ENCODE measurements at regions not wholly inside any gene's neighbourhood (a gene's known extent, or its start where the extent isn't known, plus 50 kb on each side); places are given as distances from the start of the nearest gene placed in this dataset.
"Not testable (repeated sequence)": the region's sequence is repeated elsewhere in the genome, so short reads cannot be mapped to it uniquely, and the experiment has no call there.

- no peak for DNase-seq
Observed at GRCh38 chr4:64967286-64967685, 558.0 kb upstream of the TECRL start.

DNA sequence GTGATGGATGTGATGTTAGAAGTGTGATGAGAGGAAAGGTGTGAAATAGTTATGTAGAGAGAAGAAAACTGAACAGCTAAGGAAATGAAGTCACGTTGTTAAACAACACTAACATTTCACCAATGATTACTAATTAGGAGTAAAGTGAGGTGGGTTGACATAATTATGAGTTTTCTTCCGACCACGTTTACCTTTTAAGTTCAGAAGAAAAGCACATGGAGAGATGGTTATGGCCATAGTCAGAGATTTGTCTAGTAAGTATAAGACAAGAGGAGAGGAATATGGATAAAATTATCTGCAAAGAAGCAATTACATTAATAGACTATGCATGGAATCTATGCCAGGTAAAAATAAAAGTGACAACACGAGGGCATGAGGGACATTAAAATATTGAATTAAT is 551.3 kb upstream of the TECRL start:
- no peak for DNase-seq

DNA sequence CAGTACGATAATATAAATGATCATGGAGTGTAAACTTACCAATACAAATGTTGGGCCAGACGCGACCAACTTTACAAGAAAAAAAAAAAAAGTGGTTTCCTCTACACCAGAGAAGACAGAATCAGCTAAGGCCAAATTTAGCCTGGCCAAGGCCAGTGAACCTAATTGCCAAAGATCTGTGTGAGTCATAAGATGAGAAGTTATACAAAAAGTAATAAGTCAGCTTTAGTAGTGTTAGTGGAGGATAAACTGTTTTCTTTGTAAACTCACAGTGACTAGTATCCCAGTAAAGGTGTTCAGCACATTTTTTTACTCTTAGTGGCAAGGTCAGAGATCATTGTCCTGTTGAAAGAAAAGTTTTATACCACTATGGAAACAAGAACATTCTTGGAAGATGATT is 531.4 kb upstream of the TECRL start:
- DNase-seq: no peak

- no peak for DNase-seq
Observed at GRCh38 chr4:64935469-64936001, 526.3 kb upstream of the TECRL start.

DNA sequence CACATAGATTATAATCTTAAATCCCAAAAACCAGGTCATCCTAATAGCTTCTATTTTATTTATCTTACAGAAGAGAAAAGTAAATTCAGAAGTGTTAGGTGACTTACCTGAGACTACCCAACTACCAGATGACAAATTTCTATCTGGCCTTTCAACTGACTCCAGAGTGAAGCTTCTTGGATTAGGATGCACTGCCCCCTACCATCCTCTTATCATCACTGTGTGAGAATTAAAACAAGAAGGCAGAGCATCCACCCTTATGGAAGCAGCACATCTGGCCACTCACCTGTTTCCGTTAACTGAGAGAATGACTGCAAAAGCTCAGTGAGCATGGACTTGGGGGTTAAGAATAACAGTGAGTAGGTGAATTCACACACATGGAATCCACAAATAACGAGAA is 502.6 kb upstream of the TECRL start:
- no peak for DNase-seq

DNA sequence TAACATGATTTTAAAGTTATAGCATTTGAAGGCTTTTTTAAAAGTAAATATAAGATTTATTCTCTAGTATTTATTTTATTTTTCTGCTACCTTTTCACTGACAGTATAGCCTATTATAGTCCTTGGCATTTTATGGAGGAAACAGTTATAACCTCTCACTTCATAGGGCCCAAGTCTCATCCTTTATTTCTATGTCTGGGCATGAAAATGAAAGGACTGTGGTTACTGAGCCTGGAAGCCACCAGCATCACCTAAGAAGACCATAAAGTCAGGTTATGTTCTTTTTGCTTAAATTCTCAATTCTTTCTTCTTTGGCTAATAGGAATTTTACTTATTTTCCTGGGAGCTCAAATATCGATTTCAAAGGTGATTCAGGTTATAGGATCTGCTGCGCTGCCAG is 494.7 kb upstream of the TECRL start:
- DNase-seq: no peak

DNA sequence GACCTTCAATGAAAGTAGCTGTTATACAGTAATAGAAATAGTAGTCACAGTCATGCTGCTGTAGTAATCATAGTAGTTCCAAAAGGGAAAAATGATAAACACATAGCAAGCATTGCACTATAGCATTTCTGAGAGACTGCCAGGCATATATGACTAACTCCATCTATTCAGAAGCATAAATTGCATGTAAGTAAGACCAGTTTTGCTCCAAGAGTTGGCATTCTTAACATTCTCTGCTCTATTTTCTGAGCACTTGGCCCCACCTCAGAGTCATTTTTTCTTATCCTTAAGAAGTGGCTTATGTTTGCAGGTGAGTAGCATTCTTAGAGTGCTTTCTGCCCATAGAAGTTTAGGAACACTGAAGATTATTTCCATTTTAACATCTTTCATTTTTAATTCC is 490.3 kb upstream of the TECRL start:
- no peak for DNase-seq

- not testable (repeated sequence) for DNase-seq
Observed at GRCh38 chr4:64899030-64899429, 489.8 kb upstream of the TECRL start.

DNA sequence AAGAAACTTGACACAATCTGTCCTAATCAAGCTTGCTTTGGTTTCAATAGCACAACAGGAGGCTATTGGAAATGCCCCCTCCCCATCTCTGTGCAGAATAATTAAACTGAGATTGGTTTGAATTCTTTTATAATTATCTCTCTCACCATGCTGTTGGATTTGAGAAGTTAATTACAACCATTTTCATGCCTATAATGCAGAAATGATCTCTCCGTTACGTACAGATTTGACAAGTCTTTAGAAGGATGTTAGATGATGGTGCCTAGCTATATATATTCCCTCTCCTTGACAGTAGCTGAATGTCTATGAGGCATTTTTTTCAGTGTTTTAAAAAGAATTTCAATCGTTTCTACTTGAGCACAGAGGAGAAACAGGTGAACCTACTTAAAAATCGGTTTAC is 488.4 kb upstream of the TECRL start:
- no peak for DNase-seq

- no peak for DNase-seq
Observed at GRCh38 chr4:64895031-64895430, 485.8 kb upstream of the TECRL start.

DNA sequence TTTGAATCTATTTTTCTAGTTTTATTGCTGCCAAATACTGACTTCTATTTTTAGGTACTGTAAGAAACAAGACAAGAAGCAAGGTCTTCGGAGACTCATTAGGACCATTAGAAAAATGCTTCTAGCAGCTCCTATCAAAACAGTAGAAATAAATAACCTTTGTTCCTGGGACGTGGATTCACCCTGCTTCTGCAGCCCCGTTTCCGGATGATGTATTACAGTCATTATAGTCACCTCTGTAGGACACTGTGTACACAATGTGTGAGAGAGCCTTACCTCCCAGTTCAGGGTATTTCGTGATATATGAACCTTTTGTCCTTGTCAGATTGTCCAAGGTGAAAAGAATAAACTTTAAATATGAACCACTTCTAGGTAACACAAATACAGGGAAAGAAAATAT is 484.0 kb upstream of the TECRL start:
- DNase-seq: no peak

DNA sequence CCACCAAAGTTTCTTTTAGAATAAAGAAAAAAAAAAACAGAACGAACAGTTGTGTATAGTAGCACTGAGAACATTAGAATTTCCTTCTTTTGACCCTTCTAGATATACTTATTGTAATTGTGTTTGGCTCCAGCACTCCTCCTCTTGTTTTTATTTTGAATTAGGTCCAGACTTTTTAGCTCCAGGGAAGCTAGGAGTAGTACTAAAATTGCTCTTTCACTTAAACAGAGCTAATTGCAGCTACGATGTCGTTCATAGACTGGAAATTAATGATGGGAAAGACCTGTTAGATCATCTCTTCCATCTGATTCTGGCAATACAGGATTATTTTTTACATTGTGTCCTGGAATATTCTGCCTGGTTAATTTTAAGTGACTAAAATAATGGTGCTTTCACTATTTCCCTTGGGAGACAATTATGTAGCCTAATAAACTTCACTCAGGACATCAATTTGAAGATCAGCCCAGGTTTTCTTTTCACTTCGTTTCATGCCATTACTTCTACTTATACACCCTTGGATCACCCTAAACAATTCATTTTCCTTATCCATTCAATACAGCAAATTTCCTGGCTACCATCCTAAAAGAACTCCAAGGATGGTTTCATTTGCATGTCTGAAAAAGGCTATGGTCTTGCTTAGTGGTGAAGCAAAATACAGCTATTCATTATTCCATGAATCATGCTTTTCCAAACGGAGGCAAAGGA is 480.8 kb upstream of the TECRL start:
- no peak for DNase-seq

DNA sequence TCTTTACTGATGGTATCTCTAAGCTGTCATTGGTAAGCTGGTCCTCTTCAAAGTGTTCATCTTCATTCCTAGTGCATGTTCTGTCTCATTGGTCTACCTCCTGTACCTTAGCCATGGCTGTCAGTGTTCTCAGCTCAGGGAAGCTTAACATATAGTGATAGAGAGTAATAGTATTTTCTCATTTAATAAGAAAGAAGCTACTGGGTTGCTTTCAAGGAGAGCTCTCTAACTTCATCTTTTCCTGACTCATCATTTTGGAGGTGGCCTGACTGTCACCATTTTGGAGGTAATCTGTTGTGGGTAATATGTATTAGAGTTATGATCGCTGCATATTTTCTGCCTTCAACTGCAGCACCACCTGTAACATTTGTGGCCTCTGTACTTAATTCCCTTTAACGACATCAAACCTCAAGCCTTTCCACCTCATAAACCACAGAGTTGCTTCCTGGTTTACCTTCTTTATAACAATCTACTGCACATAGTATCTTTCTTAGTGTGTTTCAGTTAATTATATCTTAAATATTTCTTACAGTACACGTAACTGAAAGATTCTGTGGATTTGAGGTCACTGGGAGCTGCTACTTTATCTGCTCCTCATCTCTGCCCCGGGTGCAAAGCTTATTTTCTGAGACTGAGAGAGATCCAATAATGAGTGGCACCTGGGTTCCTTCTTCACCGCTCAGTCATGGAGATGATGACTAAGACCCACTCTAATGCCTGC is 474.0 kb upstream of the TECRL start:
- peak; percentile 2 for DNase-seq

DNA sequence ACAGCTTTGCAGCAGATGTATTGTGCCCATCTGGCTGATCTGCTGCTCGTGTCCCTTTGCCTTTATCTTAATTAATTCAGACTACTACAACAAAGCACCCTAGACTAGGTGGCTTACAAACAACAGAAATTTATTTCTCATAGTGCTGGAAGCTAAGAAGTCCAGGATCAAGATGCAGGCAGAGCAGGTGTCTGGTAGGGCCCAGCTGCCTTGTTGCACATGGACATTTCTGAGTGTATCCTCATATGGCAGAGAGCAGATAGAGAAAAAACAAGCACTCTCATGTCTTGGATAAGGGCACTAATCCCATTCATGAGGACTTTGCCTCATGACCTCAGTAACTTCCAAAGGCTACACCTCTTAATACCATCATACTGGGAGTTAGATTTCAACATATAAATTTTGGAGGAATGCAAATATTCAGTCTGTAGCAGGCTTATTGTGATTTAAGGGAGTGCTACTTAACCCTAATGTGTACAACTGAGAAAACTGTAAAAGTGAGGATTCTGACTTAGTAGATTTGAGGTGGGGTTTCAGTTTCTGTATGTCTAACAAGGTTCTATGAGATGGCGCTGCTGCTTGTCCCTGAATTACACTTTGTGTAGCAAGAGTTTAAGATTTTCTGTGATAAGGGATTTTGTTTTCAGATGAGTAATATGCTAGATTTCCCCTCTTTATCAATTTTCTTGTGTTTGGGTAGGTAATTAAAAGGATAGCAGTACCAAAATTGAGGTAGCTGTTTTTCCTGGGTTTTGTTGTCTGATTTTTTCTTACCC is 473.2 kb upstream of the TECRL start:
- DNase-seq: no peak

GRCh38 chr4:64880557-64880956 is 471.3 kb upstream of the TECRL start:
- no peak for DNase-seq

- DNase-seq: no peak
Observed at GRCh38 chr4:64876021-64876420, 466.8 kb upstream of the TECRL start.

- no peak for DNase-seq
Observed at GRCh38 chr4:64870558-64870957, 461.3 kb upstream of the TECRL start.

DNA sequence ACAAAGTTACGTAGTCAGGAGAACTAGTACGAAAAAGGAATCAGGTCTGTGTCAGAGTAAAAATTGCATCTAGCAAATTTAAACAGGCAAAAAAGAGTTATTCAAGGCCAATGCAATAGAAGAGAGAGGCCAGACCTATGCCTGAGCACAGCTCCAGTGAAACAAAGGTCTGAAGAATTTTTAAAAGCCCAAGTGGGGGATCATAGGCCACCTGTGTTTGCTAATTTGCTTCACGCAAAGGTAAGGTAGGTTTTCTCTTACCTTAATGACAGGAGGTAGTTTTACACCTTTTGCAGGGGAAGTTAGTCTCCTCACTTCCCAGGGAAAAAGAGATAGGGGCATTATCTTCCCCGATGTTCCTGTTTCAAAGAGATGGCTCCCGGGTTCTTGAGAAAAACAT is 448.6 kb upstream of the TECRL start:
- no peak for DNase-seq

DNA sequence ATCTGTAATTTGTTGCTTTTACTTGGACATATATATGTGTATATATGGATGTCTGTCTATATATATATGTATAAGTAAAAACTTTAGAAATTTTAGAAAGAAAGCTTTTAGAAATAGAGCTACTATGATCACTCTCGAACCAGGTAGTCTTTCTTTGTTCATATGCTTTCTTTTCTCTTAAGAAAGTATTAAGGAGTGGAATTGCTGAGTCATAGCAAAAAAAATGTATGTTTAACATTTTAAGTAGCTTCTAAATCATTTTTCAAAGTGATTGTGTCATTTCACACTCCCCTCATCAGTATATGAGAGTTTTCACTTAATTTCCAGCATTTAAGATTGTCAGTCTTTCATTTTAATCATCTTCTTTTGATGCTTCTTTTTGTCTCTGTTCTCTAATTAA is 447.9 kb upstream of the TECRL start:
- no peak for DNase-seq

GRCh38 chr4:64846417-64846816 is 437.2 kb upstream of the TECRL start:
- no peak for DNase-seq

GRCh38 chr4:64829749-64830148 is 420.5 kb upstream of the TECRL start:
- no peak for DNase-seq

DNA sequence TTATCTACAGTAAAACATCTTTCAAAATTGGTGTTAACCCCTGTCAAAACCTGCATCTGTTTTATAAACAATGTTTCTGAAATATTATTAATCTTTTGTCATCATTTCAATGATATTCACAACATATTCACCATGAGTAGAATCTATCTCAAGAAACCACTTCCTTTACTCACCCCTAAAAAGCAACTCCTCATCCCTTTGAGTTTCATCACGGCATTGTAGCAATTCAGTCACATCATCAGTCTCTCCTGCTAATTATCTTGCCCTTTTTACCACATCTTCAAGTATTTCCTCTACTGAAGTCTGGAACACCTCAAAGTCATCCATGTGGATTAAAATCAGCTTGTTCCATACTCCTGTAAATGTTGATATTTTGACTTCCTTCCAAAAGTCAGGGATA is 415.3 kb upstream of the TECRL start:
- no peak for DNase-seq

- no peak for DNase-seq
Observed at GRCh38 chr4:64822405-64822804, 413.2 kb upstream of the TECRL start.
